ENCODE measurements at regions not wholly inside any gene's neighbourhood (a gene's known extent, or its start where the extent isn't known, plus 50 kb on each side); places are given as distances from the start of the nearest gene placed in this dataset.

GRCh38 chr4:41399231-41399630 lies 138.7 kb upstream of the LIMCH1 start:
- no peak for TF ChIP-seq CTCF (IDR thresholded peaks at IDR 0.05; ENCODE audit: low read depth, low read length)
- no peak for DNase-seq (ENCODE audit: extremely low read depth, low read depth)

DNA sequence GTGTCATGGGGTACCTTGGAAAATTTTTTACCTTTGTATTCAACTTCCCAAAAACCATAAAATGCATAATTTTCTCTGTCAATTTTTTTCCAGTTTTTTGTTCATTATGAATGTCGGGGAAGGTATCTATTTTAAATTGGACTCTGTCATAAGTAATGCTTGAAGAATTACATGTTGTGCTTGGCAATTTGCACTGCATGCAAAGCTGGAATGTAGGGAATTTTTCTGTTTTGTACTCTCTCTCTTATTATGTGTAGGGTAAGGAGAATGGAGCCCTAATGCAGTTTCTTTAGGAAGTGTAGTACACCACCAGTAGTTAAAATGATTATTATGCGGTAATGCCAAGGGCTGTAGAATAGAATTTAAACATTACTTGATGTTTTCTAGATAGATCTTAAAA lies 137.7 kb upstream of the LIMCH1 start:
- no peak for TF ChIP-seq CTCF (IDR thresholded peaks at IDR 0.05; ENCODE audit: low read depth, low read length)
- no peak for DNase-seq (ENCODE audit: extremely low read depth, low read depth)

- no peak for DNase-seq (ENCODE audit: extremely low read depth, low read depth)
- no peak for TF ChIP-seq CTCF (IDR thresholded peaks at IDR 0.05; ENCODE audit: low read depth, low read length)
Observed at GRCh38 chr4:41405464-41406112, 132.4 kb upstream of the LIMCH1 start.

DNA sequence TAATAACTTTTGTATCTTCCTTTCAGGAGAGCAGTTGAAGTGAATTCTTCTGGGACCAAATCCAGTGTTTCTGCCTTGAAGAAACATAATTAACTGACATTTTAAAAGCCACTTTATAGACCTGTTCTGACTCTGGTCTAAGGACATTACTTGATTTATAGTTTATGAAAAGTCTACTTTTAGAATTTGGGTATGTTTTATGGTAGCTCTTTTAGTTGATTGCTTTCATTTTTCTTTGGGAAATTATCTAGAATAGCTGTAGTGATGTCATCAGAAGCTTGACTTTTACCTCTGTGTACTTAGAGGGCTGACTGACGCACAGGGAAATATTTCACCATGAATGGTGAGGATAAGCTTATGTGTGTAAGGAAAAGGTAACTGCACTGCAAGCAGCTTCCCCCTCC lies 131.8 kb upstream of the LIMCH1 start:
- DNase-seq (ENCODE audit: extremely low read depth, low read depth): no peak
- TF ChIP-seq CTCF (IDR thresholded peaks at IDR 0.05; ENCODE audit: low read depth, low read length): no peak

- no peak for DNase-seq (ENCODE audit: extremely low read depth, low read depth)
- no peak for TF ChIP-seq CTCF (IDR thresholded peaks at IDR 0.05; ENCODE audit: low read depth, low read length)
Observed at GRCh38 chr4:41408150-41408549, 129.8 kb upstream of the LIMCH1 start.

DNA sequence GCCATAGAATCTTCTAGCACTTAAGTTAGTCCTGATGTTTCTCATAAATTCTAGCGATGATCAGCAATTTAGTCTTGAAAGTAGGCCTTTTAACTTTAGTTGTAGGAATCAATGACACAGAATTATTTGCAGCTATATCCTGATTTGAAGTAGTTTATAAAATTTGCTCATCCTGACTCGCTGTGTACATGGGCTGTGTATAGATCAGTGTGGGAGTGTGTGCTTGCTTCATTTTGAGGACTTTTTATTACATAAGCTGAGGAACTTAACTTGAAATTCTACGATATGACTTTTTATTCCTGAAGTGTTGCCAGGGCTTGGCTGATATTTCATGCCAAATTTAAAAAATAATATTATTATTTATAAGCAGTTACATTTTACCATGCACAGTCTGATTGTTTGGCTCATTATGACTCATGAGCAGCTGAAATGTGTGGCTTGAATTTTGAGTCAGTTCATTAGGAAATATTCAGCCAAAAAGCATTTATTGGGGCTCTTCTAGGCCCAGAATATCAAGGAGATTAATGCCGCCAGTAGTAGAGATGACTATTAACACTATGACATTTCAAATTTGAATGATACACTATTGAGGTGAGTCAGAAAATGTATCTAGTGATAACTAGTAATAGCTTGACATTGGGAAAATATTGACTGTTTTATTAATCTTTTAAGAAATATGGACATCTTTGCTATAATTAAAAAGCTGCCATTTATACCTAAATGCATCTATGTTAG lies 128.9 kb upstream of the LIMCH1 start:
- no peak for DNase-seq (ENCODE audit: extremely low read depth, low read depth)
- TF ChIP-seq CTCF (IDR thresholded peaks at IDR 0.05; ENCODE audit: low read depth, low read length): no peak

DNA sequence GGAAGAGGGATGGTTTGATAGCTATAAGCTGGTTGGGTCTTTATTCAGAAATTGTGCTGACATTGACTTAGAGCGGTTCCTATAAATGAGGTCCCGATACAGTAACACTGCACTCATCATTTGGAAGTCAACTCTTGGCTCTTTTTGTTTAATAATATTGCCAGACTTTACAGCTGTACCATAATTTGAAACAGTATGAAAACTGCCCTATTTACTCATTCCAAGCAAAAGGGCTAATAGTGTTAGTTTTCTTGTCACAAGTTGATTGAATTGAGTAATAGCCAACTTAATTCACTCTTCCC lies 128.4 kb upstream of the LIMCH1 start:
- no peak for DNase-seq (ENCODE audit: extremely low read depth, low read depth)

More for the DNA sequence above, 128.4 kb upstream of the LIMCH1 start:
- no peak for TF ChIP-seq CTCF (IDR thresholded peaks at IDR 0.05; ENCODE audit: low read depth, low read length)

Data from AG09319 (cell line).